Stimulated activated naive CD8-positive, alpha-beta T cell treated with anti-CD3 and anti-CD28 coated beads, Interleukin-15, amount 100 ng/mL, for 72 hours (primary cell): ENCODE measurements at regions not wholly inside any gene's neighbourhood (a gene's known extent, or its start where the extent isn't known, plus 50 kb on each side); places are given as distances from the start of the nearest gene placed in this dataset.

Experiments used
- ATAC-seq: fragments of 150-1000 bp; cut with Tn5 transposase; 2 replicates; pipeline ENCODE4 v1.10.0; 2021; ENCODE audit warnings: mild to moderate bottlenecking, moderate library complexity
- DNase-seq, 2 donors: peaks; one replicate each; pipeline ENCODE4 v3.0.0; 2021 to 2022
- H3K27ac Mint-ChIP-seq, 2 donors: one replicate each; pipeline ENCODE4 v1.8.0; 2022; ENCODE audit warnings: mild to moderate bottlenecking in 2 of 2, mixed read lengths in 2 of 2, moderate library complexity in 2 of 2
- H3K27me3 Mint-ChIP-seq: one replicate; pipeline ENCODE4 v1.8.0; 2022; ENCODE audit warnings: mixed read lengths
- H3K4me1 Mint-ChIP-seq: one replicate; pipeline ENCODE4 v1.8.0; 2022; ENCODE audit warnings: mild to moderate bottlenecking, mixed read lengths
- H3K4me3 Mint-ChIP-seq, 2 donors: one replicate each; pipeline ENCODE4 v1.8.0; 2022; ENCODE audit warnings: mild to moderate bottlenecking in 2 of 2, mixed read lengths in 2 of 2, moderate library complexity in 1 of 2
- H3K9me3 Mint-ChIP-seq, 2 donors: one replicate each; pipeline ENCODE4 v1.8.0; 2022; ENCODE audit warnings: mixed read lengths in 2 of 2

DNA sequence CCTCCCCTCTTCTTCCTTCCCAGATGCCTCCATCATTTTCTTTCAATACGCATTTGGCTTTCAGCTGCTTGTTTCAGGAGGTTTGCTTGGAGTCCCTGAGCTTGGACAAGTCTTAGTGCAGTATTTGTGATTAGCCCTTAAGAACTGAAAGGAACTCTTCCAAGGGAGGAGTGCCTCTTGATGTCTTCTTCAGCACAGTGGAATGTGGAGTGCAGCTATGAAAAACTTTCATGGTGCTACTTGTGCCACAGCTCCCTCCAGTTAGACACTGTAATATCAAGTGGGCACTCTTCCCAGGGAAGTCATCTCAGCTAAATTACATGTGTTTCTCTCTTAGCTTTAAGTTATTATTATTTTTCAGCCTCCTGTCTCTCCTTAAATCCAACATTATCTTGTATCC lies 173.1 kb downstream of the NECTIN3 start:
- ATAC-seq (no peak), DNase-seq (no peak)
- peaks cover 6 to 35% of the 10 kb centered on the region in 2 donors for H3K9me3 Mint-ChIP-seq
- peaks cover 15% of the 10 kb centered on the region for H3K4me1 Mint-ChIP-seq
- no peak overlapping the region for H3K27ac Mint-ChIP-seq
- no peak overlapping the region for H3K4me3 Mint-ChIP-seq
- H3K27me3 Mint-ChIP-seq: no peaks in the 10 kb centered on the region

GRCh38 chr3:111246967-111247760 lies 175.5 kb downstream of the NECTIN3 start:
- peak overlapping the region in 1 of 2 donors; percentile 8 for H3K27ac Mint-ChIP-seq
- H3K9me3 Mint-ChIP-seq: peaks cover 6 to 24% of the 10 kb centered on the region in 2 donors
- ATAC-seq (no peak), DNase-seq (no peak)
- H3K4me3 Mint-ChIP-seq: no peak overlapping the region
- peaks cover 12% of the 10 kb centered on the region for H3K4me1 Mint-ChIP-seq
- no peaks in the 10 kb centered on the region for H3K27me3 Mint-ChIP-seq

DNA sequence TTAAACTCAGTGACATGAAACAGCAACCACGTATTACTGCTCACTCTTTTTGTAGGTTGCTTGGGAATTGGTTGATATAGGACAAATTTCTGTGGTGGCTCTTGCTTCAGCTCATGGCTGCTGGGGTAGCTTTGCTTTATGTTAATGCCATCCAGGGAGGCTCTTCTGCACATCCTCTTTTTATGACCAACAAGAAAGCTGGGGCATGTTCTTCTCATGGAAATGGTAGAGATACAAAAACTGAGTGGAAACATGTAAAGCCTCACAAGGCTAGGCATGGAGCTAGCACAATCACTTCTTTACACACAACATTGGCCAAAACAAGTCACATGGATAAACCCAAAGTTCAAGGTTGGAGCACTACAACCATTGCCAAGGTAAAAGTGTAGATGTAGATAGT lies 176.8 kb downstream of the NECTIN3 start:
- no peaks in the 10 kb centered on the region for H3K27me3 Mint-ChIP-seq
- ATAC-seq (no peak), DNase-seq (no peak)
- H3K4me1 Mint-ChIP-seq: peaks cover 18% of the 10 kb centered on the region
- H3K27ac Mint-ChIP-seq: no peak overlapping the region
- no peak overlapping the region for H3K4me3 Mint-ChIP-seq
- H3K9me3 Mint-ChIP-seq: peaks cover 6 to 15% of the 10 kb centered on the region in 2 donors

- H3K4me3 Mint-ChIP-seq: no peak overlapping the region
These were observed 177.8 kb downstream of the NECTIN3 start for GRCh38 chr3:111249421-111249820.

DNA sequence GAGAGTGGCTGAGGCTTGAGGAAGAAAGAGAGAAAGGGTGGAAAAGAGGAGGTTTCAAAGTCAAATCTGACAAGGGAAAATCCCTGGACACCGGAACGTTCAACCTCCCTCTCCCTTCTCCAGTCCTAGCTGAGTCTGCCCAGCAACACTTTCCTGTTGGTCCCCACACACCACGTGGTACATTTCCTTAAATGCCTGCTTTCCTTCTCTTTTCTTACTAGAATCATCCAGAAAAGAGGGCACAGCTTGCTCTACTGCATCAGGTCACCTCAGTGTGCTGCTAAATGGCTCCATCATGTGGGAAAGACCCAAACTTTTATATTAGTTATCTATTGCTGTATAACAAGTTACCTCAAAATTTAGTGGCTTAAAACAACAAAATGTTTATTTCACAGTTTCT lies 181.2 kb downstream of the NECTIN3 start:
- Mint-ChIP-seq H3K4me3 (no peak overlapping the region), H3K9me3 (no peaks in the 10 kb centered on the region)
- ATAC-seq: no peak

More at GRCh38 chr3:111249421-111249820, 177.8 kb downstream of the NECTIN3 start:
- Mint-ChIP-seq H3K4me1 (peaks cover 26% of the 10 kb centered on the region), H3K27ac (no peak overlapping the region), H3K27me3 (no peaks in the 10 kb centered on the region), H3K9me3 (peaks cover 0 to 7% of the 10 kb centered on the region in 2 donors)
- ATAC-seq (no peak), DNase-seq (no peak)

DNA sequence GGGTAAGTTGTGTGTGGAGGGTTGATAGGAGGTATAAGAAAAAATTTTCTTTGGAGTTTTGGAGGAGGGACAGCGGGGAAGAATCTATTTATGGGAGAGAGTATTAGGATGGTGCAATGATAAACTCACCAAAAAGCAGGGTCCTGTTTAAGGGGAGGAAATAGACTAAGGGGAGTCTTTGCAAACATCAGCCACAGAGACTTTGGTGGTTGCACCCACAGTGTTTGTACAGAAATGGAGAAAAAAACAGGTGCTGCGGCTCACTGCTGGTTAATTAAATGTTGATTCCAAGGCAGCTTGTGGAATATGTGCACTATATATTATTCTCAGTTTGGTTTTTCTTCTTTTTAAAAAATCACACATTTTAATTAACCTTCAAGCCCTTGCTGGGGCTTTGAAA lies 182.1 kb downstream of the NECTIN3 start:
- H3K27me3 Mint-ChIP-seq: no peaks in the 10 kb centered on the region
- DNase-seq: no peak
- H3K9me3 Mint-ChIP-seq: no peaks in the 10 kb centered on the region
- peak; percentile 64 for ATAC-seq
- no peak overlapping the region for H3K4me3 Mint-ChIP-seq
- peaks cover 31% of the 10 kb centered on the region for H3K4me1 Mint-ChIP-seq
- no peak overlapping the region for H3K27ac Mint-ChIP-seq

More for the DNA sequence above, 181.2 kb downstream of the NECTIN3 start:
- no peaks in the 10 kb centered on the region for H3K27me3 Mint-ChIP-seq
- peaks cover 31% of the 10 kb centered on the region for H3K4me1 Mint-ChIP-seq
- peak overlapping the region in 1 of 2 donors; percentile 36 for H3K27ac Mint-ChIP-seq
- DNase-seq: no peak

- Mint-ChIP-seq H3K4me3 (peak overlapping the region in 1 of 2 donors; percentile 51), H3K4me1 (peaks cover 16% of the 10 kb centered on the region), H3K27ac (no peak overlapping the region), H3K27me3 (no peaks in the 10 kb centered on the region), H3K9me3 (peaks cover 0 to 11% of the 10 kb centered on the region in 2 donors)
- DNase-seq (no peak), ATAC-seq (peak; percentile 69)
These were observed 189.3 kb downstream of the NECTIN3 start for GRCh38 chr3:111260878-111261277.

DNA sequence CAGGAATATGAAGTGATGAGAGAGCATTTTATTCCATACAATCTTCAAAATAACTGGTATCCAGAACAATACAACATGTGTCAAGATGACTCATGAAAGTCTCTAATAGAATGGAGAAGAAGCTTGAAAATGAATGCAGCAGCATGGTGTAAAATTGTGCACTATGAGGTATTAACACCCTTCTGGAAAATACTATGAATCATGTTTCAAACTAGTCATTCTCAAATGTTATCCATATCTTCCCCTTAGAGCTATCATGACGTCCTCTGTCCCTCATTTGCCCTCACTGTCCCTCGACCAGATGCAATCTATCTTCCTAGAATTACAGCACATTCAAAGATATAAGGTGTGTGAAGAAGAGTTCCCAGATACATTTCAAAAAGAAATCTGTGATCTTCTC lies 198.2 kb downstream of the NECTIN3 start:
- no peak overlapping the region for H3K27ac Mint-ChIP-seq

DNA sequence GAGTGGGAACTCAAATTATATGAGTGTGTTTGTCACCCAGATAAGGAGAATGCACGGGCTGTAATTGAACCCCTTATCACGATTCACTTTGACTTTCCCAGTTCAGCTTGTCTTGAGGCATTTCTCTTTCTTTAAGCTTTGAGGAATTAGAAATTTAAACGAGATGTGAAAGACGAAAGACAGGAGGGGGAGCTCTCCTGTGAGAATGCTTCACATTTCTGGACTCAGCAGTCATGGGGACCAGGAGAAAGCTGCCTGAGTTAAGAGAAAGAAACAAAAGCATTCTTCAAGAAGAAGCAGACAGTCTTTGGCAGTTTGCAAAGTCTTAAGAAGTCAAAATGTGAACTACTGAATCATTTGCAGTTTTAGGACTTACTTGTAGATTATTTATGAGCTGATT lies 205.6 kb downstream of the NECTIN3 start:
- Mint-ChIP-seq H3K4me1 (peaks cover 28% of the 10 kb centered on the region), H3K27me3 (no peaks in the 10 kb centered on the region), H3K9me3 (no peaks in the 10 kb centered on the region), H3K27ac (no peak overlapping the region), H3K4me3 (no peak overlapping the region)
- no peak for DNase-seq
- ATAC-seq: no peak

More for the DNA sequence above, 198.2 kb downstream of the NECTIN3 start:
- Mint-ChIP-seq H3K4me1 (peaks cover 6% of the 10 kb centered on the region), H3K9me3 (peaks cover 16 to 17% of the 10 kb centered on the region in 2 donors), H3K4me3 (no peak overlapping the region), H3K27me3 (no peaks in the 10 kb centered on the region)
- no peak for ATAC-seq
- DNase-seq: no peak

GRCh38 chr3:111278959-111279358 lies 207.3 kb downstream of the NECTIN3 start:
- ATAC-seq (no peak), DNase-seq (no peak)
- H3K27ac Mint-ChIP-seq: peak overlapping the region in 1 of 2 donors; percentile 38
- peaks cover 37% of the 10 kb centered on the region for H3K4me1 Mint-ChIP-seq
- no peak overlapping the region for H3K4me3 Mint-ChIP-seq
- no peaks in the 10 kb centered on the region for H3K27me3 Mint-ChIP-seq
- no peaks in the 10 kb centered on the region for H3K9me3 Mint-ChIP-seq

DNA sequence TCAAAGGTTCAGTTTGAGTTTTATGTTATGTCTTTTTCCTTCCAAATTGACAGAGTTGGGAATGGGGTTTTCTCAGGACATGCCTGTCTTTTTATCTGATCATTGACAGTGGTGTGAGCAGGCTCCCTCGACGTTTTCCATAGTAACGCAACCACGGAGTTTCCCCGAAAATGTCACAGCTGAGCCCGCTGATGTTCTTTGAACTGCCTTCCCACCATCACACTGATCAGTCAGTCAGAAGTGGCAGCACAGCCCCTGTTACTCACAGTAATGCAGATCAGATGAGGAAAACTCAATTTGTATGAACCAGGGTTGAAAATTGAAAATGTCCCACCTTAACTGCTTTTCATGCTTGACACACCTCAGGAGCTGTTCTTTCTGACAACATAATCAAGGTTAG lies 210.4 kb downstream of the NECTIN3 start:
- Mint-ChIP-seq H3K9me3 (no peaks in the 10 kb centered on the region), H3K27ac (no peak overlapping the region), H3K4me3 (peak overlapping the region in 1 of 2 donors; percentile 16), H3K4me1 (peaks cover 33% of the 10 kb centered on the region), H3K27me3 (no peaks in the 10 kb centered on the region)
- DNase-seq (no peak), ATAC-seq (no peak)

DNA sequence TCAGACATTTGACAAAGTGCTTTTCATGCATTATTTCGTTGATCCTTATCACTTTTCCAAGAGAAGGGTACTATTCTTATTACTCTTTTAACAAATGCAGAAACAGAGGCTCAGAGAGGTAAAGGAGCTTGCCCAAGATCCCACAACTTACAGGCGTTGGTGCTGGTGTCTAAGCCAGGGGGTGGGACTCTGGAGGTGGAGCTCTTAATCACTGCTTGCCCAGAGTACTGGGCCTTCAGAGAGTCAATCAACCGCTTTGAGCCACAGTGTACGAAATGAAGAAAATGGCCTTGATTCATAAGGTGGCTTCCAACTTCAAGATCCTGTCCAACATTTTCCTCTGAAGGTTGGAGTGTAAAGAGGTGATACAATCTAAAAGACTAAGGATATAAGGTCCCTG lies 211.5 kb downstream of the NECTIN3 start:
- Mint-ChIP-seq H3K27ac (no peak overlapping the region), H3K4me1 (peaks cover 23% of the 10 kb centered on the region), H3K9me3 (no peaks in the 10 kb centered on the region), H3K4me3 (no peak overlapping the region), H3K27me3 (no peaks in the 10 kb centered on the region)
- no peak for DNase-seq
- ATAC-seq: no peak

GRCh38 chr3:111284503-111285183 lies 213.0 kb downstream of the NECTIN3 start:
- no peak for DNase-seq

DNA sequence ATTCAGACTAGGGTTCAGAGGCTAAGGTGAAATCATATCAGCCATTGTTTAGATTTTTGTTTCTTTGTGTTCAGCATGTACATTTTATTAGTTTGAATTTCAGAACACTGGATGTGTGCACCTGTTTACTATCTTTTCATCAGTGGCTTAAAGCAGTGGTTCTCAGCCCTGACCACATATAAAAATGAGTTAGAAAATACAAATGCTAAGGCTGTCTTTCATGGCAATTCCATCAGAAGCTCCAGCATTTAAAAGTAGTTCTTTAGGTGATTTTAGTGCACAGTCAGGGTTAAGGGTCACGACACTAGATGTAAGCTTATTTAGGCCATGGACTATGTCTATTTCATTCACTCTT lies 213.5 kb downstream of the NECTIN3 start:
- no peaks in the 10 kb centered on the region for H3K27me3 Mint-ChIP-seq
- no peak overlapping the region for H3K4me3 Mint-ChIP-seq
- H3K27ac Mint-ChIP-seq: no peak overlapping the region
- no peak for ATAC-seq
- H3K4me1 Mint-ChIP-seq: peaks cover 23% of the 10 kb centered on the region
- no peaks in the 10 kb centered on the region for H3K9me3 Mint-ChIP-seq
- DNase-seq: no peak

More at GRCh38 chr3:111284503-111285183, 213.0 kb downstream of the NECTIN3 start:
- Mint-ChIP-seq H3K27ac (no peak overlapping the region), H3K9me3 (no peaks in the 10 kb centered on the region), H3K27me3 (no peaks in the 10 kb centered on the region), H3K4me1 (peaks cover 23% of the 10 kb centered on the region), H3K4me3 (no peak overlapping the region)
- ATAC-seq: no peak

GRCh38 chr3:111285694-111286093 lies 214.1 kb downstream of the NECTIN3 start:
- ATAC-seq (no peak), DNase-seq (no peak)
- Mint-ChIP-seq H3K4me1 (peaks cover 23% of the 10 kb centered on the region), H3K27me3 (no peaks in the 10 kb centered on the region), H3K27ac (no peak overlapping the region), H3K9me3 (no peaks in the 10 kb centered on the region), H3K4me3 (no peak overlapping the region)

GRCh38 chr3:111286746-111287145 lies 215.1 kb downstream of the NECTIN3 start:
- DNase-seq: no peak
- Mint-ChIP-seq H3K27ac (no peak overlapping the region), H3K4me1 (peaks cover 19% of the 10 kb centered on the region), H3K9me3 (peaks cover 0 to 6% of the 10 kb centered on the region in 2 donors), H3K4me3 (no peak overlapping the region), H3K27me3 (no peaks in the 10 kb centered on the region)
- ATAC-seq: no peak
